ENCODE measurements at regions not wholly inside any gene's neighbourhood (a gene's known extent, or its start where the extent isn't known, plus 50 kb on each side); places are given as distances from the start of the nearest gene placed in this dataset.
"Not testable (repeated sequence)": the region's sequence is repeated elsewhere in the genome, so short reads cannot be mapped to it uniquely, and the experiment has no call there.

DNA sequence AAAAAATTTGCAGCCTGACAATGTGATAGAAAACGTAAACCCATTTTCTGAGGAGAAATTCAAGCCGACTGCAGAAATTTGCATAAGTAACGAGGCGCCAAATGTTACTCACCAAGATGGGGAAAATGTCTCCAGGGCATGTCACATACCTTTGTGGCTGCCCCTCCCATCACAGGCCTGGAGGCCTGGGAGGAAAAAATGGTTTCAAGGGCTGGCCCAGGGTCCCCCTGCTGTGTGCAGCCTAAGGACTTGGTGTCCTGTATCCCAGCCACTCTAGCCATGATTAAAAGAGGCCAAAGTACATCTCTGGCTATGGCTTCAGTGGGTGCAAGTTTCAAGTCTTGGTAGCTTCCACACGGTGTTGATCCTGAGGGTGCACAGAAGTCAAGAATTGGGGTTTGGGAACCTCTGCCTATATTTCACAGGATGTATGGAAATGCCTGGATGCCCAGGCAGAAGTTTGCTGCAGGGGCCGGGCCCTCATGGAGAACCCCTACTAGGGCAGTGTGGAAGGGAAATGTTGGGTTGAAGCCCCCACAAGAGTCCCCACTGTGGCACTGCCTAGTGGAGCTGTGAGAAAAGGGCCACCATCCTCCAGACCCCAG, 1842.3 kb downstream of the PCDH9 start:
- DNase-seq (ENCODE audit: low read depth) = no peak
- in situ Hi-C loops (cut with HindIII; ENCODE audit: low sequenced_read_pairs) = no loop called here
- TF ChIP-seq, protein P1, sequence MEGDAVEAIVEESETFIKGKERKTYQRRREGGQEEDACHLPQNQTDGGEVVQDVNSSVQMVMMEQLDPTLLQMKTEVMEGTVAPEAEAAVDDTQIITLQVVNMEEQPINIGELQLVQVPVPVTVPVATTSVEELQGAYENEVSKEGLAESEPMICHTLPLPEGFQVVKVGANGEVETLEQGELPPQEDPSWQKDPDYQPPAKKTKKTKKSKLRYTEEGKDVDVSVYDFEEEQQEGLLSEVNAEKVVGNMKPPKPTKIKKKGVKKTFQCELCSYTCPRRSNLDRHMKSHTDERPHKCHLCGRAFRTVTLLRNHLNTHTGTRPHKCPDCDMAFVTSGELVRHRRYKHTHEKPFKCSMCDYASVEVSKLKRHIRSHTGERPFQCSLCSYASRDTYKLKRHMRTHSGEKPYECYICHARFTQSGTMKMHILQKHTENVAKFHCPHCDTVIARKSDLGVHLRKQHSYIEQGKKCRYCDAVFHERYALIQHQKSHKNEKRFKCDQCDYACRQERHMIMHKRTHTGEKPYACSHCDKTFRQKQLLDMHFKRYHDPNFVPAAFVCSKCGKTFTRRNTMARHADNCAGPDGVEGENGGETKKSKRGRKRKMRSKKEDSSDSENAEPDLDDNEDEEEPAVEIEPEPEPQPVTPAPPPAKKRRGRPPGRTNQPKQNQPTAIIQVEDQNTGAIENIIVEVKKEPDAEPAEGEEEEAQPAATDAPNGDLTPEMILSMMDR (IDR thresholded peaks at IDR 0.05; ENCODE audit: low read depth, low read length, missing control alignments) = no peak
- no peak overlapping the region for H3K4me3 ChIP-seq (ENCODE audit: low read depth, low read length)

DNA sequence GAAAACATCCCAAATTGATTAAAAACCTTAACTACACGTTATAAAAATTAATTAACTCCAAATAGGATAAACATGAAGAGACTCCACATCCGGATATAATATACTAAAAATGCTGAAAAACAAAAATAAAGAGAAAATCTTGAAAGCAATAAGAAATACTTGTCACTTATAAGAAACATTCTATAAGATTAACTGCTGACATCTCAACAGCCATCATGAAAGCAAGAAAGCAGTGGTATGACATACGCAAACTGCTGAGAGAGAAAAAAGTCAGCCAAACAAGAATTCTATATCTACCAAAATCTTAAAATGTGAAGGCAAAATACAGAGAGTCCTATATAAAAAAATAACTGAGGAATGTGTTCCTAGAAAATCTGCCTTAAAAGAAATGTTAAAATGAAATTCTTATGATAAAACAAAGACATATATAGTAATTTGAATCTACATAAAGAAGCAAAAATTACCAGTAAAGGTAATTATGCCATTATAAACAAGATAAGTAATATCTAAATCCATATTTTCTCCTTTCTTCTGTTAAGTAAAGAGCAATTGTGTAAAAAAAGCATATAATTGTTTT, 1851.1 kb downstream of the PCDH9 start:
- no peak overlapping the region for H3K4me3 ChIP-seq (ENCODE audit: low read depth, low read length)
- TF ChIP-seq, protein P1 (IDR thresholded peaks at IDR 0.05; ENCODE audit: low read depth, low read length, missing control alignments) = no peak
- DNase-seq (ENCODE audit: low read depth) = no peak
- in situ Hi-C loops (cut with HindIII; ENCODE audit: low sequenced_read_pairs) = no loop called here

DNA sequence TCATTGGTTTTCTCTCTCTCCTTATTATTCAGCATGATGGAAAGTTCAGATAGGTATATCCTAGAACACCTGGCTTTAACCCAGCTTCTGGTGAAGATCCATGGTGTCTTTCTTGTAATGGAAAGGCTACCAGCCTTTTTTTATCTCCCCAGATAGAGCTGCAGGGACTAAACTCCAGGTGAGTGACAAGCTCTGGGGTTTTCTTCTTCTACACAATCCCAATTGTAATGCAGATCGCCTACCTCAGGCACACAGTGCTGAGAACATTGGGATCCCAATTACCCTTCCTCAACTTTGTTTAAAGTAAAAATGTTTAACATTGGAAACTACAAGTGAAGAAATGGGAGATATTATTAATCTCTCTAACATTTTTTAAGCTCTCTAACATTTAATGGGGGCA, 1851.7 kb downstream of the PCDH9 start:
- in situ Hi-C loops (cut with HindIII; ENCODE audit: low sequenced_read_pairs) = no loop called here
- no peak overlapping the region for H3K4me3 ChIP-seq (ENCODE audit: low read depth, low read length)
- TF ChIP-seq, protein P1 (IDR thresholded peaks at IDR 0.05; ENCODE audit: low read depth, low read length, missing control alignments) = no peak
- DNase-seq (ENCODE audit: low read depth) = no peak

DNA sequence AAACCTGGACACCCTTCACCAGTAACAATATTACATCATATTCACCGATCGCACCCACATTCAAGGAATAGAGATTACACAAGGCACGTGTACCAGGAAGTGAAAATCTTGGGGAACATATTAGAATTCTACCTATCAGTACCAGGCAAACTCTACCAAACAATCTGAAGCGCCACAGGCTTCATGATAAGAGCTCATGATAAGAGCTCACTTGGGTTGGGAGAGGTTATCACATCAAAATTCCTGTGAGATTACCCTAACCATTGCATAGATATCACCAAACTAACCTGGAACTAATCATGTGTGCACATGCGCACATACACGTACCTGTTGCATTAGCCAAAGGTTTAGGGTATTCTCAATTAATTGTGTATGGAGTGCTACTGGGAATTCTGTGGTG, 1861.3 kb downstream of the PCDH9 start:
- in situ Hi-C loops (cut with HindIII; ENCODE audit: low sequenced_read_pairs) = no loop called here
- TF ChIP-seq, protein P1 (IDR thresholded peaks at IDR 0.05; ENCODE audit: low read depth, low read length, missing control alignments) = no peak
- DNase-seq (ENCODE audit: low read depth) = no peak
- no peak overlapping the region for H3K4me3 ChIP-seq (ENCODE audit: low read depth, low read length)

DNA sequence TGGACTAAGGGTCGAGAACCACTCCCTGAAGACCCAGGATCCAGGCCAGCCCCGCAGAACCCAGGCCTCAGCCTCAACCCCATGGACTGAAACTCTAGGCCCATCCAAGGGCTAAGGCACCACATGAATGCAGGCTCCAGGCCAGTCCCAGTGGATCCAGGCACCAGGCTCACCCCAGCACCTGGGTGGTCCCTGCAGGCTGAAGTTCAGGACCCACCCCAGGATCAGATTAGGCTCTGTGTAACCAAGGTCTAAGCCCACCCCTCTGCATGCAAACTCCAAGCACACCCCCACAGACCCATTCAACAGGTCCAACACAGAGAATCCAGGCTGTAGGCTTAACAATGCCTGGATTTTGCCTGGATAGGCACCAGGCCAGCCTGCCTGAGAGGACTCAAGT, 1876.2 kb downstream of the PCDH9 start:
- no peak for DNase-seq (ENCODE audit: low read depth)
- no peak overlapping the region for H3K4me3 ChIP-seq (ENCODE audit: low read depth, low read length)
- in situ Hi-C loops (cut with HindIII; ENCODE audit: low sequenced_read_pairs) = no loop called here
- TF ChIP-seq, protein P1 (IDR thresholded peaks at IDR 0.05; ENCODE audit: low read depth, low read length, missing control alignments) = no peak

DNA sequence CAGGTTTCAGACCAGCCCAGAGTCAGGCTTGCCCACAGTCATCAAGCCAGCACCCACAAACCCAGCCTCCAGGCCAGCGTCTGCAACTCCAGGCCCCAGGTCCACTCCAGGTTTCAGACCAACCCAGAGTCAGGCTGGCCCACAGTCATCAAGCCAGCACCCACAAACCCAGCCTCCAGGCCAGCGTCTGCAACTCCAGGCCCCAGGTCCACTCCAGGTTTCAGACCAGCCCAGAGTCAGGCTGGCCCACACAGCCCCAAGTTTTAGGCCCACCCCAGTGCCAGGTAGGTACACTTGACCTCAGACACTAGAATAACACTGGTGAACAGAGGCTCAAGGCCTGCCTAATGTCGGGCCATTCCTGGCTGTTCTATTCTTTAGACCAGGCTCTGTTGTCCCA, 1877.0 kb downstream of the PCDH9 start:
- H3K4me3 ChIP-seq (ENCODE audit: low read depth, low read length); in situ Hi-C loops (cut with HindIII; ENCODE audit: low sequenced_read_pairs); DNase-seq (ENCODE audit: low read depth): not testable (repeated sequence)

DNA sequence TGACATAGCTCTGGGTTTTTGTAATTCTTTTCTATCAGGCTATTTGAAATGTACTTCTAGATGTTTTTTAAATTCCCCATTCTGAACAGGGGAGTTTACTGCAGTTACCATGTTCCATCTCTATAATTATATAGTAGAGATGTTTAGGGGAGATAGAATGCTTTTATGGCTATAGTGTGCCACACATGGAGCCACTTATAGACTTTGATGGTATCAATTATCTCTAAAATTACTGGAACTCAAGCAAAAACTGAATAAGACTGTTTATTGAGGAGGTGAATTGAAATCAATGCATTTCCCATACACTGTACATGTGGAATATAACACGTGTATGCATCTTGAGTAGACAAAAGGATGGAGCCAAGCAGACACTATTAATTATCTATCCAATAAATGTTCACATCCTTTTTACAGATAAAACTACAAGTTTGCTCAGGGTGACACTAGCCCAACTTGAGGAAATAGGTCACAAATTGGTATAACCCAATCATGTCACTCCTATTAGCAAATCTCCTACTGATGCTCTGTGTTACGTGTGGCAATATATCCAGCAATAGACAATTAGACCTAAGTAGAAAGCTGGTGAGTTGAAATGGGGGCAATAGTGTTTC, 1882.6 kb downstream of the PCDH9 start:
- in situ Hi-C loops (cut with HindIII; ENCODE audit: low sequenced_read_pairs) = no loop called here
- TF ChIP-seq, protein P1 (IDR thresholded peaks at IDR 0.05; ENCODE audit: low read depth, low read length, missing control alignments) = no peak
- DNase-seq (ENCODE audit: low read depth) = no peak
- H3K4me3 ChIP-seq (ENCODE audit: low read depth, low read length) = no peak overlapping the region
